ENCODE measurements at regions not wholly inside any gene's neighbourhood (a gene's known extent, or its start where the extent isn't known, plus 50 kb on each side); places are given as distances from the start of the nearest gene placed in this dataset.

- in situ Hi-C loops (cut with HindIII; ENCODE audit: low sequenced_read_pairs): no loop called here
These were observed 257.6 kb upstream of the TLE3 start for GRCh38 chr15:70355275-70355795.

DNA sequence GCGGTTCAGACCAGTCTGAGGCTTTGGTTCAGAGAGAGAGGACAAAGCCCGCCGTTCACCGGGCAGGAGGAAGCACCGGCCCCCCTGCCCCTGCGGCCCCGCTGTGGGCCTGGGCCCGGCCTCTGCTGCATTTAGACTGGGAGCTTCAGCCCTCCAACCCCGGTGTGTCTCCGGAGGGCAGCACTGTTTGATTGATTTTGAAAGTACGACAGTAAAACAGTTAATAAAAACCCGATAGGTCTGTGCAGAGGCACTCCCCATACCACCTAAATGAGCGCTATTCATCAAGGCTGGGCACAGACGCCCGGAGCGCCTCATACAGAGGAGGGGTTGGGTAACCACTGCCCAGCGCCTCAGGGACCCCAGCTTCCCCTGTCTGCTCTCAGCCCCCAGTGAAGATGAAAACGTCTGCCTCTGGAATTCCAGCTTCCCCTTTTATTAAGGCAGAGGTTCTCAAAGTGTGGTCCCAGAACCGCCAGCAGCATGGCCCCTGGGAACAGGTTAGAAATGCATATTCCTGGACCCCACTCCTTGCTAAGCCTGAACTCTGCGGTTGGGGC, 256.7 kb upstream of the TLE3 start:
- in situ Hi-C loops (cut with HindIII; ENCODE audit: low sequenced_read_pairs): no loop called here

DNA sequence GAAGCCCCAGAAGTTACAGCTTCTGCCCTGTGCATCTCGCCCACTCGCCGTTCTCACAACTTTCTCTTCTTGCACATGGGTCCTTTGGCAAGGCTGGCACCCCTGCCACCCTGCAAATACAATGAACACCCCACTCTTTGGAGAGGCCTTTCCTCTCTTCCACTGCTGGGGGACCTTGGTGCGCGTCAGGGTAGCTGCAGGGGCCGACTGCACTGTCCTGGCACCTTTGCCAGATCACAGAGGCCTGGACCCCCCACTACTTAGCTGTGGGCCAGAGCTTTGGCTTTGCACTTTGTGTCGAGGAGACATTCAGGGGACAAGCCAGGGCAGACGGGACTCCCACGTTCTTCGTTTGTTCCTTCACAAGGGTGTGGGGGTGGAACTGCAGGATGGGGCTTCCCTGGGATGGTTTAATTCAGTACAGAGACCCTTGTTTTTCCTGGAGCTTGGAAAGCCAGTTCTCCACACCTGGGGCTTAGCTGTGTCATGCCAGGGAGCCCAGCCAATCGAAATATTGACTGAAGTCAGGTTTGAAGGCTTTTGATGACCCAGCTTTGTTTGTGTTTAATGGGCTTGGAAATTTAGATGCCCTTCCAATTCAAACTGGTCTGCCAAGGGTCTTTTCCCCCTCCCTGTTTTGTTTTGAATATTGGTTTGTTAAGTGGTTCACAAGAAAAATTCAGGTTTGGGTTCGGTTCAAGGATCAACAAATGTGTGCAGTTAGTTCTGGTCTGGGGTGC, 256.1 kb upstream of the TLE3 start:
- in situ Hi-C loops (cut with HindIII; ENCODE audit: low sequenced_read_pairs): no loop called here

- in situ Hi-C loops (cut with HindIII; ENCODE audit: low sequenced_read_pairs): no loop called here
These were observed 254.4 kb upstream of the TLE3 start for GRCh38 chr15:70351941-70352774.

DNA sequence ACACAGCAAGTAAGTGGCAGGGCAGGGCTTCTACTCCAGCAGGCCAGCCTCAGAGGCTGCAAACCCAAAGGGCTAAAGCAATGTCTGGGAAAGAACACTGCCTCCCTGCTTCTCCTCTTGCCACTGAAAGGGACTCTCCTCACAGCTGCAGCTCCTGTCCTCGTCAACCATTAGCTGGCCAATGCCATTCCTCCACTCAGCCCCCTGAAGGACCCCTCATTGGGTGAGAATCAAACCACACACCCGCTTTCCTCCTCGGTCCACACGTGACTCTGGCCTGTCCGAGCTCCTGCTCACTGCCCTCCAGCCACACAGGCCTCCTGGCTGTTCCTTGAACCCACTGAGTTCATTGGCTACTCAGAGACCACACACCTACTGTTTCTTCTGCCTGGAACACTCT, 253.7 kb upstream of the TLE3 start:
- in situ Hi-C loops (cut with HindIII; ENCODE audit: low sequenced_read_pairs): no loop called here

- in situ Hi-C loops (cut with HindIII; ENCODE audit: low sequenced_read_pairs): no loop called here
These were observed 251.0 kb upstream of the TLE3 start for GRCh38 chr15:70348581-70349344.

- in situ Hi-C loops (cut with HindIII; ENCODE audit: low sequenced_read_pairs): no loop called here
These were observed 250.5 kb upstream of the TLE3 start for GRCh38 chr15:70348226-70348543.

DNA sequence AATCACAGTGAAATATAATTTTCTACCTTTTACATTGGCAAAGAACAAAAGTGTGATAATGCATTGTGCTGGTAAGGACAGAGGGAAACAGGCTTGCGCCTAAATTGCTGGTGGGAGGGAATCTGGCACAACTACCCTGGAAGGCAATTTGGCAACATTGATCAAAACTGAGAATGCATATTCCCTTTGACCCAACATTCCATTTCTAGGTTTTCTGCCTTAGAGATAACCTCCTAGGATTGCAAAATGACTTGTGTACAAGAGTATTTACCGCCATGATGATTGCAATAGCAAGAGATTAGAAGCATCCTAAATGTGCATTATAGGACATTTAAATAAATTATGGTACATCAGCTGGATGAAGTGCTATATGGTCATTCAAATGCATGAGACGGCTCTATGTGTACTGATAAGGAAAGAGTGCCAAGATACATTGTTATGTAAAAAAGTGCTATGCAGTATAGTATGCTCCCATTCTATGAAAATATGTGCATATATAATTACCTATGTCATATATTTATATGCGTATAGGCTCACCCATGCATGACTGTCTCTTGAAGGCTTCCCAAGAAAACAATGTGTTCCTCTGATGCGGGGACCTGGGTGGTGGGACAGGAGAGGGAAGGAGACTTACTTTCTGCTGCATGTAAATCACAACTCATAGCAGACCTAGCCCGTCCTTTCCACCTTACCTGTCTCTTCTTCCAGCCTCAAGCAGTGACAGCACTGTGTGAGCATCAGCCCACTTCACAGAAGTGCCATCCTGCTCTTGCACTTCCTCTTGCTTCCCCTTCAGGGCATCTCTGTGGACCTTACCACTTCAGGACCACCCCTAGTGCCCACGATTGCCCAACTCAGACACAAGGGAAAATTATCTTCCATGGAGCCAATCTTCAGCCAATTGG, 249.9 kb upstream of the TLE3 start:
- in situ Hi-C loops (cut with HindIII; ENCODE audit: low sequenced_read_pairs): no loop called here

DNA sequence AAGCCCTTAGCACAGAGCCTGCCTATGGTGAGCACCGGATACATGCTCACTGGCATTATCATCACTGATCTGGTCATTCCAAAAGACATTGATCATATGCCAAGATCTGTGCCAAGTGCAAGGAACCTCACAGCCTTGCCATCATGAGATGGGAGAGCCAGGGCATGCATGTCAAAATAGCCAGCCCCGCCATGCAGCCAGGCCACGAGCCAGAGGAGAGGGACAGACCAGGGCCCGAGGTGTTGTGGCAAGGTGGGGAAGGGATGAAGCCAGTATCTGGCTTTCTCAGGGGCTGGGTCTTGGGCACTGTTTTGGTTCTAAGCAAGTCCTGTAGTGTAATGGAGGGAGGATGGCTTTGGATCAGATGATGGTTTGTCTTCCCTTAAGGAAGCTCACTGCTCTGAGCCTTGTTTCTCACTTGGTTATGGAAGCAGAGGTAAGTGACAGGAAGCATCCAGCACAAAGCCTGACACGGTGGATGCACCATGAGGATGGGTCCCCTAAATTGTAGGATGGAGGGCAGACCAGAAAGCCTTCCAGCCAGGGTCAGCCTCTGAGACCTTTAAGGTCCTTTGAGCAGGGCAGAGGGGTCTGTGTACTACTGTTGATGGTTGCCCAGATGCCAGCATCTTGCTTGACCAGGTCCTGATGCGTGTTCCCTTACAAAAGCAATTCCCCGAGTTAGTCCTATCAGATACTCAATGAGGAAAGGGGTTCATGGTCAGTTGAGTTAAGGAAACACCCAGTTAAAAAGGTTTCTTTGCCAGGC, 247.7 kb upstream of the TLE3 start:
- in situ Hi-C loops (cut with HindIII; ENCODE audit: low sequenced_read_pairs): no loop called here

- in situ Hi-C loops (cut with HindIII; ENCODE audit: low sequenced_read_pairs): no loop called here
These were observed 246.9 kb upstream of the TLE3 start for GRCh38 chr15:70344666-70345065.

GRCh38 chr15:70343961-70344621, 246.4 kb upstream of the TLE3 start:
- in situ Hi-C loops (cut with HindIII; ENCODE audit: low sequenced_read_pairs): no loop called here

GRCh38 chr15:70342554-70343548, 245.1 kb upstream of the TLE3 start:
- in situ Hi-C loops (cut with HindIII; ENCODE audit: low sequenced_read_pairs): no loop called here

- in situ Hi-C loops (cut with HindIII; ENCODE audit: low sequenced_read_pairs): no loop called here
These were observed 244.4 kb upstream of the TLE3 start for GRCh38 chr15:70342141-70342540.

DNA sequence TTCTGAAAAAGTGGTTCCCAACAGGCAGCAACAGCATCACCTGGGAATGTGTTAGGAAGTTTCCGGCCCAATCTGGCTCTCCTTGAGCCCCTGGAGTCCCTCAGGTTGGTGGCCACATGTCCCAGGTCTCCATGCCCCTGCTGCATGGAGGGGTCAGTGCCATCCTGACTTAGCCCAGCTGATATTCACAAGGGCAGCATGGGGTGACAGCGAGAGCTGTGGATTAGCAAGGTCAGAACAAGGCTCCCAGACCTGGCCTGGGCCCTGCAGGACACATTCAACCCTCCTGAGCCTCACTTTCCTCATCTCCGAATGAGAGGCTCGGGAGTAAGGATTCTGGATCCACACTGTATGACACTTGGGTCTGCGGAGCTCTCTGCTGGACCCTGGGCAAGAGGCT, 243.8 kb upstream of the TLE3 start:
- in situ Hi-C loops (cut with HindIII; ENCODE audit: low sequenced_read_pairs): no loop called here

- in situ Hi-C loops (cut with HindIII; ENCODE audit: low sequenced_read_pairs): no loop called here
These were observed 242.8 kb upstream of the TLE3 start for GRCh38 chr15:70340494-70340870.

DNA sequence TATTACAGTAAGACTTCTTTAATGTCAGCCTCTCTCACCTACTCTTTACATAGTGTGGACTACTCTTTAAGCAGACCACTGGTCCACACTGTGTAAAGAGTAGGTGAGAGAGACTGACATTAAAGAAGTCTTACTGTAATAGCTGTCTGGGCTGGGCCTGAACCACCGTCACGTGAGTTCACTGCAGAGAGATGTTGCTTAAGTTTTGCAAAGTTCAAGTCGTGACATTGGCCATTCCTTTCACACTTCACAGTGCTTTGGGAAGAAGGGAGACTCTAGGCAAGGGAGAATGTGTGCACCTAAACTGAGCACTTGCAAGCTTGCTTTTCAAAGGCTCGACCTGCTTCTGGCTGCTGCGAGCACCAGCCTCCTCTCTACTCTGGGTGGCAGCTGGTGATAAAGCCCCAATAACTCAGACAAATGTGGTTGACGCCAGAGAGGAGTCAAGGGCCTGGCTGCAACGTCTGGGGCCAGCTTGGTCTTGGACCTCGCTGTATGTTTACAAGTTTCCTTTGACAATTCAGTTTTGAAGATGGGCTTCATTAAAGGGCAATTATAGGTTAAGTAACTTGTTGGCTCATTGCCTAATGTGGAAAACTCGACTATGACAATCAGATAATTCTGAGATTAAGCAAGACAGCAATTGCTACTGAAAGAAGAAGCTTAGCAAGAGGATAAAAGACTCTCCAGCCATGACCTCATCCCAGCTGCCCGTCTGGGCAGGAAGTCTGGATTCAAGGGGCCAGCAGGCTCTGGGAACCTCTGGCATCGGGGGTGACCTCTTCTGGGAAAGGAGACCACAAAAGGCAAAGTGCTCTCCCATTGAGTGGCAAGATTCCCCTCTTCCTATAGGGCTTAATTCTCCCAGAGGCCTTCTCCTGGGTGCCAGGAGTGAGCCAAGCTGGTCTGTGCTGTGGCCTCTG, 242.1 kb upstream of the TLE3 start:
- in situ Hi-C loops (cut with HindIII; ENCODE audit: low sequenced_read_pairs): no loop called here

Data from DLD1 (cell line).